ENCODE measurements at regions not wholly inside any gene's neighbourhood (a gene's known extent, or its start where the extent isn't known, plus 50 kb on each side); places are given as distances from the start of the nearest gene placed in this dataset.

DNA sequence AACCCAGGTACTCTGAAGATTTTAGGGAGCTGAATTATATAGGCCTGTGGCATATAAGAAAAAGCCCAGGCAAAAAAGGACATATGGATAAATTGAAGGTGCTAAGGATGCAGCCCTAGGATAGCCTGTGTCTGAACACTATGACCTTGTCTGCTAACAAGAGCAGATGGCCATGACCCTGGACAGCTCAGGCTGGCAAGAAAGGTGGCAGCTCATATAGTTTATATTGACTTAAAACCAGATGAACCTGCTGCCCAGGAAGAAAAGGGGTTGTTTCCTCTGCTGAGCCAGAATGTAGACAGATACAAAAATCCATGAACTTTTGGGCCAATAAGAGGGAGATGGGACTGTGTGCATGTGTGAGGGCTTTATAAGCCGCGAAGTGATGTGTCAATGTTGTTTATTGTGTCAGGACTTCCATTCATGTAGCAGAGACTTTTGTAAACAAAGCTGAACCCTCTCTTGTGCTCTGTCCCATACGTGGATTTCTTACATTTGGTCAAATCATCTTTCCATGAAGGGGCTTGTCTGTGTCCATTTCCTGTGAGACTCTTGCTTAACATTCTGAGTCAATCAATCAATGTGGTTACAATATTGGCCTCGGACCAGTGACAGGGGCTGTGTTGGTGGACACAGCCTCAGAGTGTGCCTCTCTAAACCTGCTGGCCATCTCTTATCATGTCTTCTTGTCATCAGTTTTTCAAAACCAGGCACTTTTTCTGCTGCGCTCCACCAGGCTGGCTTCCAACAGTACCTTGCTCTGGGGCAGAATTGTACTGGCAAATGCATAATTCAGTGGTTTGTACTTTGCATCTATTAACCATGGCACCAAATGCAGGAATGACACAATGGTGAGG, 321.2 kb downstream of the WDR72 start:
- TF ChIP-seq MAX (IDR thresholded peaks at IDR 0.05), result no peak
- no peak for TF ChIP-seq POLR2A (IDR thresholded peaks at IDR 0.05; ENCODE audit: borderline replicate concordance, extremely low read depth, insufficient read depth, insufficient read length)
- TF ChIP-seq, protein P1, sequence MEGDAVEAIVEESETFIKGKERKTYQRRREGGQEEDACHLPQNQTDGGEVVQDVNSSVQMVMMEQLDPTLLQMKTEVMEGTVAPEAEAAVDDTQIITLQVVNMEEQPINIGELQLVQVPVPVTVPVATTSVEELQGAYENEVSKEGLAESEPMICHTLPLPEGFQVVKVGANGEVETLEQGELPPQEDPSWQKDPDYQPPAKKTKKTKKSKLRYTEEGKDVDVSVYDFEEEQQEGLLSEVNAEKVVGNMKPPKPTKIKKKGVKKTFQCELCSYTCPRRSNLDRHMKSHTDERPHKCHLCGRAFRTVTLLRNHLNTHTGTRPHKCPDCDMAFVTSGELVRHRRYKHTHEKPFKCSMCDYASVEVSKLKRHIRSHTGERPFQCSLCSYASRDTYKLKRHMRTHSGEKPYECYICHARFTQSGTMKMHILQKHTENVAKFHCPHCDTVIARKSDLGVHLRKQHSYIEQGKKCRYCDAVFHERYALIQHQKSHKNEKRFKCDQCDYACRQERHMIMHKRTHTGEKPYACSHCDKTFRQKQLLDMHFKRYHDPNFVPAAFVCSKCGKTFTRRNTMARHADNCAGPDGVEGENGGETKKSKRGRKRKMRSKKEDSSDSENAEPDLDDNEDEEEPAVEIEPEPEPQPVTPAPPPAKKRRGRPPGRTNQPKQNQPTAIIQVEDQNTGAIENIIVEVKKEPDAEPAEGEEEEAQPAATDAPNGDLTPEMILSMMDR (IDR thresholded peaks at IDR 0.05 in 2 of 3, conservative IDR thresholded peaks at IDR 0.05 in 1 of 3; ENCODE audit: borderline replicate concordance in 1 of 3, insufficient read depth in 1 of 3, low read depth in 2 of 3, low read length in 2 of 3), result no peak
- TF ChIP-seq POLR2AphosphoS5 (IDR thresholded peaks at IDR 0.05; ENCODE audit: low read depth, low read length), result no peak
- no peak for TF ChIP-seq EZH2phosphoT487 (IDR thresholded peaks at IDR 0.05; ENCODE audit: borderline replicate concordance)
- no peak for TF ChIP-seq ZFX (IDR thresholded peaks at IDR 0.05)
- no peak for TF ChIP-seq YY1 (IDR thresholded peaks at IDR 0.05; ENCODE audit: extremely low read depth, insufficient replicate concordance, low read depth, low read length)
- TF ChIP-seq TCF7L2 (IDR thresholded peaks at IDR 0.05; ENCODE audit: borderline replicate concordance, extremely low read depth, insufficient read depth, insufficient read length), result no peak
